ENCODE measurements at regions not wholly inside any gene's neighbourhood (a gene's known extent, or its start where the extent isn't known, plus 50 kb on each side); places are given as distances from the start of the nearest gene placed in this dataset.

DNA sequence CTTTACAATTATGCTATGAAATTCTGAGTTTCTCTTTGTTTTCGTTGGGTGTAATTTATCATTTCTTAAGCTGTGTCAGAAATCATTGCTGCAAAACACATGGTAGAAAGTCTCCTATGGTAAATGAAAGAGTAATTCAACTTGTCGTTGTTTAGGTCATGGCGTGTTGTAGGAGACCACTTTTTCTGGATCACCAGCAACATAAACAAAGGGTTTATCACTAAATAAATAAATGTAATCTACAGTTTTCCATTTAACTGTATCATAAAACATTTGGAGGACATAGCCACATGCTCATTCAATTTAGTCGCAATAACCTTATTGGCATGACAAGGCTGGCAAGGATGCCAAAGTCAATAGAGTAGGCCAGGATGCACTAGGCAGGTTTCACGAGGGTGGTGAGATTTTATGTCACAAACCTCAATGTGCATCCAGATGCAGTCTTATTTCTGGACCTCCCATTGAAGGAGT is 154.4 kb upstream of the ERCC6L2 start:
- DNase-seq (no peak), ATAC-seq (no peak)
- Histone ChIP-seq H3K9me3 (no peaks in the 10 kb centered on the region), H3K36me3 (ENCODE audit: insufficient read depth in 1 of 2, low read depth in 1 of 2) (no peaks in the 10 kb centered on the region), H3K27ac (no peak overlapping the region), H3K4me3 (no peak overlapping the region), H3K27me3 (ENCODE audit: insufficient read depth in 3 of 3, low read length in 2 of 3) (peaks cover 0 to 4% (median 2%) of the 10 kb centered on the region in 3 donors), H3K4me1 (no peaks in the 10 kb centered on the region)
- 71 to 83% (median 80%) methylated on average over 5 of the region's 5 CpGs for WGBS, 3 donors
- TF ChIP-seq, protein P1, sequence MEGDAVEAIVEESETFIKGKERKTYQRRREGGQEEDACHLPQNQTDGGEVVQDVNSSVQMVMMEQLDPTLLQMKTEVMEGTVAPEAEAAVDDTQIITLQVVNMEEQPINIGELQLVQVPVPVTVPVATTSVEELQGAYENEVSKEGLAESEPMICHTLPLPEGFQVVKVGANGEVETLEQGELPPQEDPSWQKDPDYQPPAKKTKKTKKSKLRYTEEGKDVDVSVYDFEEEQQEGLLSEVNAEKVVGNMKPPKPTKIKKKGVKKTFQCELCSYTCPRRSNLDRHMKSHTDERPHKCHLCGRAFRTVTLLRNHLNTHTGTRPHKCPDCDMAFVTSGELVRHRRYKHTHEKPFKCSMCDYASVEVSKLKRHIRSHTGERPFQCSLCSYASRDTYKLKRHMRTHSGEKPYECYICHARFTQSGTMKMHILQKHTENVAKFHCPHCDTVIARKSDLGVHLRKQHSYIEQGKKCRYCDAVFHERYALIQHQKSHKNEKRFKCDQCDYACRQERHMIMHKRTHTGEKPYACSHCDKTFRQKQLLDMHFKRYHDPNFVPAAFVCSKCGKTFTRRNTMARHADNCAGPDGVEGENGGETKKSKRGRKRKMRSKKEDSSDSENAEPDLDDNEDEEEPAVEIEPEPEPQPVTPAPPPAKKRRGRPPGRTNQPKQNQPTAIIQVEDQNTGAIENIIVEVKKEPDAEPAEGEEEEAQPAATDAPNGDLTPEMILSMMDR (IDR thresholded peaks at IDR 0.05) = no peak
- intact Hi-C loops (cut with DNase I) = loop anchor here (10.0 kb wide), 2 partner anchors 64 to 494 kb away; no protein-coding TSS in a partner anchor

DNA sequence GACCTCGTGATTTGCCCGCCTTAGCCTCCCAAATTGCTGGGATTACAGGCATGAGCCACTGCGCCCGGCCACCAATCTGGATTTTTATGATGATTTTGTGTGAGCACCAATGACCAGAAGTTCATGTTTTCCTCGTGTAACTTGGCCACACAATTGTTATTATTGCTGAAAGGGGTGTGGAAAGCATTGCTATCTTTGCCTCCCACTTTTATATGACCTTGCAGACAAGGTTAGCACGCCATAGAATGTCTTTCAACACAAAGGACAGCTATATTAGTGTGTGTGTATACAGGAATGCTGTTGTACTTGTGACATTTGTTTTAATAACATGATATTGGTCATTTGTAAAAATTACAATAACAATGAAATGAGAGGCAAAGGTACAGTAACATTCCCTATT is 155.0 kb upstream of the ERCC6L2 start:
- 84 to 90% (median 87%) methylated on average over 6 of the region's 6 CpGs for WGBS, 3 donors
- TF ChIP-seq, protein P1 (IDR thresholded peaks at IDR 0.05) = no peak
- H3K4me1 ChIP-seq = no peaks in the 10 kb centered on the region
- ATAC-seq (no peak), DNase-seq (no peak)
- H3K9me3 ChIP-seq = no peaks in the 10 kb centered on the region
- peaks cover 0 to 4% (median 2%) of the 10 kb centered on the region in 3 donors for H3K27me3 ChIP-seq (ENCODE audit: insufficient read depth in 3 of 3, low read length in 2 of 3)
- no peak overlapping the region for H3K27ac ChIP-seq
- no peaks in the 10 kb centered on the region for H3K36me3 ChIP-seq (ENCODE audit: insufficient read depth in 1 of 2, low read depth in 1 of 2)
- intact Hi-C loops (cut with DNase I) = loop anchor here (10.0 kb wide), 2 partner anchors 64 to 494 kb away; no protein-coding TSS in a partner anchor
- H3K4me3 ChIP-seq = no peak overlapping the region

DNA sequence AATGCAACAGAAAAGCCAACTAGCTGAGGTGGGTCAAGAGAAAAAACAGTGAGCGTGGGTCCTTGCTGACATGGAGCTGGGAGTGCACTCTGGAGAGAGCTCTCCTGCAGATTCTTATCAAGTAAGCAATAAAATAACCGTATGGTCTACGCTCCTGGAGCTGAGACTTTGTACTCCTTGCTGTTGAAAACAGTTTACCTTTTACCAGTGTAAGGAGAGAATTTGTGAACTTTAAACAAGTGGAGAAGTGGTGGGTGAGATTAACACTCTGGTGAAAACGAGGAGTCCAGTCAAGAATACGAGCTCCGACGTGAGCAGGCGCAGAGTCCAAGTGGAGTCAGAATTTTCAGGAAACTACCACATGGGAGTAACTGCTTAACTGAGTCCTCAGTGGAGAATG is 156.1 kb upstream of the ERCC6L2 start:
- Histone ChIP-seq H3K27ac (no peak overlapping the region), H3K4me1 (no peaks in the 10 kb centered on the region), H3K9me3 (no peaks in the 10 kb centered on the region), H3K36me3 (ENCODE audit: insufficient read depth in 1 of 2, low read depth in 1 of 2) (no peaks in the 10 kb centered on the region), H3K27me3 (ENCODE audit: insufficient read depth in 3 of 3, low read length in 2 of 3) (peaks cover 0 to 4% (median 2%) of the 10 kb centered on the region in 3 donors), H3K4me3 (no peak overlapping the region)
- ATAC-seq (no peak), DNase-seq (no peak)
- WGBS, 3 donors = 68 to 69% (median 68%) methylated on average over 8 of the region's 8 CpGs
- TF ChIP-seq, protein P1 (IDR thresholded peaks at IDR 0.05) = no peak
- intact Hi-C loops (cut with DNase I) = no loop called here

DNA sequence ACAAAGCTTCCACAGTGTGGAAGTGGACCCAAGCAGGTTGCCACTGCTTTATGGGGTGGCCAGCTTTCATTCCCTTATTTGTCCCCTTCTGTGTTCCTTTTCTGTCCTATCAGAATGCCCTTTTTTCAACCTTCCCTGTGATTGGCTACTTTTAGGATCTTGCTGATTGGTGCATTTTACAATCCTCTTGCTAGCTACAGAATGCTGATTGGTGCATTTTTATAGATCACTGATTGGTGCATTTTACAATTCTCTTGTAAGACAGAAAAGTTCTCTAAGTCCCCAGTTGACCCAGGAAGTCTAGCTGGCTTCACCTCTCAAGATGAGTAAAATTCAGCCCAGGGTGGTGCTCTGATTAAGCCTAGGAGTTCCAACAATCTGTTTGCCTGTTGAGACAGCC is 157.2 kb upstream of the ERCC6L2 start:
- no peaks in the 10 kb centered on the region for H3K9me3 ChIP-seq
- intact Hi-C loops (cut with DNase I) = no loop called here
- H3K36me3 ChIP-seq (ENCODE audit: insufficient read depth in 1 of 2, low read depth in 1 of 2) = no peaks in the 10 kb centered on the region
- no peak overlapping the region for H3K4me3 ChIP-seq
- peaks cover 0 to 2% (median 0%) of the 10 kb centered on the region in 3 donors for H3K27me3 ChIP-seq (ENCODE audit: insufficient read depth in 3 of 3, low read length in 2 of 3)
- TF ChIP-seq, protein P1 (IDR thresholded peaks at IDR 0.05) = no peak
- no peak overlapping the region for H3K27ac ChIP-seq
- H3K4me1 ChIP-seq = no peaks in the 10 kb centered on the region
- DNase-seq (no peak), ATAC-seq (no peak)

DNA sequence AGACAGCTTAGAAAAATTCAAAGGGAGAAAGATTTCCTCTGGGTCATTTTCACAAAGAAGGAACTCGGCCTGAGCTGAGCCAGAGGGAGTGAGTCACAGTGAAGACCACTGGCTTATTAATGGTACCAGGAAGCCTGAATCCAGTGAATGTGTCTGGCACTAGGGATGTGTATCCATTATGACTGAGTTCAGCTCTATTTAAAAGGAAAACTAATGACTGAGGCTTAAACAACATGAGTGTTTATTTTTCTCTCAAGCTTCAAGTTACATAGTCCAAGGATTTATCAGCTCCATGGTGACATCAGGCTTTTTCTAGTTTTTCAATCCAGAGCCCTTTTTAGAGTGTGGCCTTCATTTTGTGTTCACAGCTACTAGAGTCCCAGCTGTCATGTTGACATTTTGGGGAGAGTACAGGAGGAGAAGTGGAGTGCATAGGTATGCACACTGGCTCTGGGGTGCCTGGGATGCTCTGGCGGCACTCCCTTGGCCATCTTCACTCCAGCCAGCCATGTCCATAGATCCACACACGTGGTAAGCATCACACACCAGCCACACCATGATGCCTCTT is 159.5 kb upstream of the ERCC6L2 start:
- no peaks in the 10 kb centered on the region for H3K9me3 ChIP-seq
- no peak for DNase-seq
- H3K27ac ChIP-seq = no peak overlapping the region
- H3K36me3 ChIP-seq (ENCODE audit: insufficient read depth in 1 of 2, low read depth in 1 of 2) = no peaks in the 10 kb centered on the region
- H3K4me1 ChIP-seq = no peaks in the 10 kb centered on the region
- H3K4me3 ChIP-seq = no peak overlapping the region
- H3K27me3 ChIP-seq (ENCODE audit: insufficient read depth in 3 of 3, low read length in 2 of 3) = peaks cover 0 to 5% (median 0%) of the 10 kb centered on the region in 3 donors
- TF ChIP-seq, protein P1 (IDR thresholded peaks at IDR 0.05) = no peak
- 58 to 72% (median 60%) methylated on average over 3 of the region's 3 CpGs for WGBS, 3 donors
- intact Hi-C loops (cut with DNase I) = no loop called here
- ATAC-seq = no peak
